ENCODE measurements at regions not wholly inside any gene's neighbourhood (a gene's known extent, or its start where the extent isn't known, plus 50 kb on each side); places are given as distances from the start of the nearest gene placed in this dataset.

GRCh38 chr4:36394352-36394903, 113.0 kb downstream of the DTHD1 start:
- H3K4me3 ChIP-seq: no peak overlapping the region
- no peak for DNase-seq
- intact Hi-C loops (cut with DNase I; ENCODE audit: low total_unique reads): no loop called here

GRCh38 chr4:36399762-36400353, 118.4 kb downstream of the DTHD1 start:
- no peak overlapping the region for H3K27ac ChIP-seq
- TF ChIP-seq CTCF (IDR thresholded peaks at IDR 0.05): peak in 1 of 2 experiments; percentile 12

More at GRCh38 chr4:36394352-36394903, 113.0 kb downstream of the DTHD1 start:
- Histone ChIP-seq H3K27ac (no peak overlapping the region), H3K4me1 (no peaks in the 10 kb centered on the region), H3K36me3 (no peaks in the 10 kb centered on the region), H3K27me3 (no peaks in the 10 kb centered on the region), H3K9me3 (no peaks in the 10 kb centered on the region)
- no peak for TF ChIP-seq CTCF (IDR thresholded peaks at IDR 0.05)

GRCh38 chr4:36402008-36402758, 120.8 kb downstream of the DTHD1 start:
- Histone ChIP-seq H3K9me3 (no peaks in the 10 kb centered on the region), H3K36me3 (no peaks in the 10 kb centered on the region), H3K27ac (no peak overlapping the region), H3K4me1 (no peaks in the 10 kb centered on the region), H3K4me3 (no peak overlapping the region), H3K27me3 (no peaks in the 10 kb centered on the region)
- intact Hi-C loops (cut with DNase I; ENCODE audit: low total_unique reads): no loop called here
- TF ChIP-seq CTCF (IDR thresholded peaks at IDR 0.05): no peak
- no peak for DNase-seq

More at GRCh38 chr4:36399762-36400353, 118.4 kb downstream of the DTHD1 start:
- no peaks in the 10 kb centered on the region for H3K9me3 ChIP-seq
- H3K27me3 ChIP-seq: no peaks in the 10 kb centered on the region
- DNase-seq: no peak
- no peaks in the 10 kb centered on the region for H3K4me1 ChIP-seq
- no peak overlapping the region for H3K4me3 ChIP-seq
- no peaks in the 10 kb centered on the region for H3K36me3 ChIP-seq
- intact Hi-C loops (cut with DNase I; ENCODE audit: low total_unique reads): no loop called here

- intact Hi-C loops (cut with DNase I; ENCODE audit: low total_unique reads): no loop called here
- TF ChIP-seq CTCF (IDR thresholded peaks at IDR 0.05): no peak
Observed at GRCh38 chr4:36411338-36411737, 129.9 kb downstream of the DTHD1 start.

GRCh38 chr4:36414248-36414647, 132.8 kb downstream of the DTHD1 start:
- intact Hi-C loops (cut with DNase I; ENCODE audit: low total_unique reads): no loop called here
- no peaks in the 10 kb centered on the region for H3K36me3 ChIP-seq
- H3K27me3 ChIP-seq: no peaks in the 10 kb centered on the region
- no peak overlapping the region for H3K27ac ChIP-seq
- H3K4me1 ChIP-seq: no peaks in the 10 kb centered on the region
- TF ChIP-seq CTCF (IDR thresholded peaks at IDR 0.05): no peak
- DNase-seq: no peak
- H3K4me3 ChIP-seq: no peak overlapping the region
- H3K9me3 ChIP-seq: no peaks in the 10 kb centered on the region

More at GRCh38 chr4:36411338-36411737, 129.9 kb downstream of the DTHD1 start:
- H3K4me1 ChIP-seq: no peaks in the 10 kb centered on the region
- H3K27ac ChIP-seq: no peak overlapping the region
- no peaks in the 10 kb centered on the region for H3K9me3 ChIP-seq
- H3K36me3 ChIP-seq: no peaks in the 10 kb centered on the region
- H3K27me3 ChIP-seq: no peaks in the 10 kb centered on the region
- H3K4me3 ChIP-seq: no peak overlapping the region
- DNase-seq: no peak
